ENCODE measurements at regions not wholly inside any gene's neighbourhood (a gene's known extent, or its start where the extent isn't known, plus 50 kb on each side); places are given as distances from the start of the nearest gene placed in this dataset.

DNA sequence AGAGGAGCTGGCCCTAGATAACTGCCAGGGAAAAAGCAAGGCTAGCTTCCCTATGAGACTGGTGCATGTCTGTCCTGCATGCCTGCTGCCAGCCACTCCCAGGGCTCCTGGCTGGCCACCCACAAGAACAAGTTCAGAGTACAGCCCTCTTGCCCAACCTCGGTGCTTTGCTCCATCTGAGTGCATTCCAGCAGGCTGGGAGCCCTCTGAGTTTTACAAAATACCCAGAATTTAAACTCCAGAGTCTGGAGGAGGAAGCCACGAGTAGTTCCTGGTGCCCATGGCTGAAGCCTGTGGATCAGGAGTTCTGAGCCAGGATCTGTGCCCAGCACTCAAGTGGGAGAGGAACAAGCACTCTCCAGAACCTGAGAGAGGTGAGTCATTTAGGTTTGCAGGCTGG, 111.6 kb downstream of the MAGEE2 start:
- H3K9me3 ChIP-seq = no peaks in the 10 kb centered on the region
- TF ChIP-seq, protein P1, sequence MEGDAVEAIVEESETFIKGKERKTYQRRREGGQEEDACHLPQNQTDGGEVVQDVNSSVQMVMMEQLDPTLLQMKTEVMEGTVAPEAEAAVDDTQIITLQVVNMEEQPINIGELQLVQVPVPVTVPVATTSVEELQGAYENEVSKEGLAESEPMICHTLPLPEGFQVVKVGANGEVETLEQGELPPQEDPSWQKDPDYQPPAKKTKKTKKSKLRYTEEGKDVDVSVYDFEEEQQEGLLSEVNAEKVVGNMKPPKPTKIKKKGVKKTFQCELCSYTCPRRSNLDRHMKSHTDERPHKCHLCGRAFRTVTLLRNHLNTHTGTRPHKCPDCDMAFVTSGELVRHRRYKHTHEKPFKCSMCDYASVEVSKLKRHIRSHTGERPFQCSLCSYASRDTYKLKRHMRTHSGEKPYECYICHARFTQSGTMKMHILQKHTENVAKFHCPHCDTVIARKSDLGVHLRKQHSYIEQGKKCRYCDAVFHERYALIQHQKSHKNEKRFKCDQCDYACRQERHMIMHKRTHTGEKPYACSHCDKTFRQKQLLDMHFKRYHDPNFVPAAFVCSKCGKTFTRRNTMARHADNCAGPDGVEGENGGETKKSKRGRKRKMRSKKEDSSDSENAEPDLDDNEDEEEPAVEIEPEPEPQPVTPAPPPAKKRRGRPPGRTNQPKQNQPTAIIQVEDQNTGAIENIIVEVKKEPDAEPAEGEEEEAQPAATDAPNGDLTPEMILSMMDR (IDR thresholded peaks at IDR 0.05) = no peak
- TF ChIP-seq POLR2A (IDR thresholded peaks at IDR 0.05) = no peak
- WGBS, 2 donors = 80 to 82% methylated on average over 1 to 2 of the region's 2 CpGs
- no peaks in the 10 kb centered on the region for H3K4me1 ChIP-seq
- H3K36me3 ChIP-seq (replicated peaks in 1 of 2; ENCODE audit: insufficient read depth in 1 of 2, low read depth in 2 of 2) = no peaks in the 10 kb centered on the region
- DNase-seq (no peak), ATAC-seq (no peak)
- no peak overlapping the region for H3K4me3 ChIP-seq
- intact Hi-C loops (cut with DNase I) = no loop called here
- H3K27me3 ChIP-seq = no peaks in the 10 kb centered on the region
- H3K27ac ChIP-seq = no peak overlapping the region

- 95 to 100% methylated on average over 1 of the region's 1 CpG for WGBS, 2 donors
- no peak overlapping the region for H3K4me3 ChIP-seq
- H3K9me3 ChIP-seq = no peaks in the 10 kb centered on the region
- H3K27me3 ChIP-seq = no peaks in the 10 kb centered on the region
- intact Hi-C loops (cut with DNase I) = no loop called here
- no peak for ATAC-seq
- no peak for TF ChIP-seq POLR2A (IDR thresholded peaks at IDR 0.05)
- TF ChIP-seq, protein P1 (IDR thresholded peaks at IDR 0.05) = no peak
- H3K27ac ChIP-seq = no peak overlapping the region
- no peaks in the 10 kb centered on the region for H3K36me3 ChIP-seq (replicated peaks in 1 of 2; ENCODE audit: insufficient read depth in 1 of 2, low read depth in 2 of 2)
- DNase-seq = no peak
- no peaks in the 10 kb centered on the region for H3K4me1 ChIP-seq
Measured at GRCh38 chrX:75655627-75656026, 129.4 kb downstream of the MAGEE2 start.

- no peaks in the 10 kb centered on the region for H3K4me1 ChIP-seq
- 55 to 67% methylated on average over 1 of the region's 1 CpG for WGBS, 2 donors
- no peaks in the 10 kb centered on the region for H3K36me3 ChIP-seq (replicated peaks in 1 of 2; ENCODE audit: insufficient read depth in 1 of 2, low read depth in 2 of 2)
- no peak overlapping the region for H3K4me3 ChIP-seq
- ATAC-seq = no peak
- H3K27ac ChIP-seq = no peak overlapping the region
- TF ChIP-seq POLR2A (IDR thresholded peaks at IDR 0.05) = no peak
- TF ChIP-seq, protein P1 (IDR thresholded peaks at IDR 0.05) = no peak
- no peak for DNase-seq
- no peaks in the 10 kb centered on the region for H3K9me3 ChIP-seq
- no peaks in the 10 kb centered on the region for H3K27me3 ChIP-seq
- intact Hi-C loops (cut with DNase I) = no loop called here
Measured at GRCh38 chrX:75649829-75650228, 127.0 kb upstream of the ZDHHC15 start.

DNA sequence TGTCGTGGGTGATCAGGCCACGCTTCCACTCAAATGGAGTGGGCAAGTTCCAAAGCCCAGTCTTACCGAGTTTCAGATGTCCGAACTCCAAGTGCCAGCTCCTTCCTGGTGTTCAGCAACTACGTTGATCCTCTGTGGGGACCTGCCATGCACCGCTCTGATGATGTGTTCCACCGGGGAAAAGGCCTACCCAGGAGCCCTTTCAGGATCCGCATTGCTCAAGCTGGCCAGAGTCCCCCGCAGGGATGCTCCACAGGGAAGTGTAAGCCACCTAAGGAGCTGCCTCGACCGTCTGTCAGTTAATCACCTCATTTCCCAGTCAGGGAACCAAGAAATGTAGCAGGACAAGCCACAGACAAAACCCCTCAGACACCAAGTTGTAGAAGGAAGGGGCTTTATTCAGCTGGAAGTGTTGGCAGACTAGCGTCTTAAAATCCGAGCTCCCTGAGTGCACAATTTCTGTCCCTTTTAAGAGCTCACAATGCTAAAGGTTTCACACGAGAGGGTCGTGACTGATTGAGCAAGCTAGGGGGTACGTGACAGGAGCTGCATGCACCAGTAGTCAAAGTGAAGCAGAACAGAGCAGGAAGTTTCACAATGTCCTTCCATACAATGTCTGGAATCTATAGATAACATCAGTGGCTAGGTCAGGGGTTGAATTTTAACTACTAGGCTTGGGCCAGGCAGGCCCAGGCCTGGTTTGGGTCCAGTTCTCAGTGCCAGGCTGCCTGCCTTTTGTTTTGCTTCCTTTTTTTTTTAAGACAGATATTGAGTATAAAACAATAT, 126.2 kb upstream of the ZDHHC15 start:
- 76 to 80% methylated on average over 7 to 16 of the region's 16 CpGs for WGBS, 2 donors
- ATAC-seq = no peak
- H3K9me3 ChIP-seq = no peaks in the 10 kb centered on the region
- H3K27me3 ChIP-seq = no peaks in the 10 kb centered on the region
- TF ChIP-seq, protein P1 (IDR thresholded peaks at IDR 0.05) = no peak
- TF ChIP-seq POLR2A (IDR thresholded peaks at IDR 0.05) = no peak
- intact Hi-C loops (cut with DNase I) = no loop called here
- no peak overlapping the region for H3K4me3 ChIP-seq
- H3K27ac ChIP-seq = no peak overlapping the region
- no peaks in the 10 kb centered on the region for H3K36me3 ChIP-seq (replicated peaks in 1 of 2; ENCODE audit: insufficient read depth in 1 of 2, low read depth in 2 of 2)
- no peak for DNase-seq
- H3K4me1 ChIP-seq = no peaks in the 10 kb centered on the region

DNA sequence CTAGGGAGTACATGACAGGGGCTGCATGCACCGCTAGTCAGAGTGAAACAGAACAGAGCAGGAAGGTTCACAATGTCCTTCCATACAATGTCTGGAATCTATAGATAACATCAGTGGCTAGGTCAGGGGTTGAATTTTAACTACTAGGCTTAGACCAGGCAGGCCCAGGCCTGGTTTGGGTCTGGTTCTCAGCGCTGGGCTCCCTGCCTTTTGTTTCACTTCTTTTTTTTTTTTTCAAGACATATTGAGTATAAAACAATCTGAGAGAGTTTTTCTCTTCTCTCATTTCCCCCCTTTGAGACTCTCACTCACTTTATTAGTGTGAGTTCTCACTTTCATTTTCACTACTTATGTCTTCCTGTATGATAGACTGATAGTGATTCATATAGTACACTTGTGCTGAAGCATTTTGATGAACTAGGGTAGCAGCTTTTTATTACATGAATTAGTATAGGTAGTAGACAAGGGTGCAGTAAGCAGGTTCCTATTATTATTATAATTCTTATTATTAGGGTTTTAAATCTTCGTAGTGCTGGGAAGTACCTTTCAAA, 120.0 kb upstream of the ZDHHC15 start:
- Histone ChIP-seq H3K27ac (no peak overlapping the region), H3K4me3 (no peak overlapping the region), H3K9me3 (no peaks in the 10 kb centered on the region), H3K27me3 (no peaks in the 10 kb centered on the region), H3K36me3 (replicated peaks in 1 of 2; ENCODE audit: insufficient read depth in 1 of 2, low read depth in 2 of 2) (no peaks in the 10 kb centered on the region), H3K4me1 (no peaks in the 10 kb centered on the region)
- DNase-seq = no peak
- 38 to 87% methylated on average over 3 of the region's 3 CpGs for WGBS, 2 donors
- no peak for ATAC-seq
- intact Hi-C loops (cut with DNase I) = no loop called here
- TF ChIP-seq POLR2A (IDR thresholded peaks at IDR 0.05) = no peak
- TF ChIP-seq, protein P1 (IDR thresholded peaks at IDR 0.05) = no peak

Measured in body of pancreas (tissue), 4 donors.